GM18520 (cell line): ENCODE measurements at regions not wholly inside any gene's neighbourhood (a gene's known extent, or its start where the extent isn't known, plus 50 kb on each side); places are given as distances from the start of the nearest gene placed in this dataset.
"Not testable (repeated sequence)": the region's sequence is repeated elsewhere in the genome, so short reads cannot be mapped to it uniquely, and the experiment has no call there.

Experiments used
- ATAC-seq: cut with Tn5 transposase; IDR thresholded peaks from one replicate; pipeline ENCODE4 v1.9.1; 2021; ENCODE audit not compliant: unreplicated experiment

GRCh38 chr6:25176466-25176865, 102.7 kb upstream of the CARMIL1 start:
- no peak for ATAC-seq

GRCh38 chr6:25177500-25178028, 101.6 kb upstream of the CARMIL1 start:
- no peak for ATAC-seq

GRCh38 chr6:25178336-25179035, 100.7 kb upstream of the CARMIL1 start:
- no peak for ATAC-seq

- no peak for ATAC-seq
These were observed 100.0 kb upstream of the CARMIL1 start for GRCh38 chr6:25179051-25179778.

GRCh38 chr6:25180630-25181349, 98.4 kb upstream of the CARMIL1 start:
- no peak for ATAC-seq

- ATAC-seq = no peak
These were observed 97.8 kb upstream of the CARMIL1 start for GRCh38 chr6:25181350-25181724.

- ATAC-seq = no peak
These were observed 97.3 kb upstream of the CARMIL1 start for GRCh38 chr6:25181923-25182322.

- ATAC-seq = no peak
These were observed 92.3 kb upstream of the CARMIL1 start for GRCh38 chr6:25186919-25187318.

- no peak for ATAC-seq
These were observed 90.9 kb upstream of the CARMIL1 start for GRCh38 chr6:25188232-25188631.

- ATAC-seq = no peak
These were observed 86.3 kb upstream of the CARMIL1 start for GRCh38 chr6:25192590-25193459.

- no peak for ATAC-seq
These were observed 85.6 kb upstream of the CARMIL1 start for GRCh38 chr6:25193460-25194171.

- no peak for ATAC-seq
These were observed 84.9 kb upstream of the CARMIL1 start for GRCh38 chr6:25194172-25194678.

- no peak for ATAC-seq
These were observed 82.7 kb upstream of the CARMIL1 start for GRCh38 chr6:25196464-25196863.

- ATAC-seq = no peak
These were observed 82.1 kb upstream of the CARMIL1 start for GRCh38 chr6:25197111-25197510.

GRCh38 chr6:25199544-25199943, 79.6 kb upstream of the CARMIL1 start:
- ATAC-seq = no peak

- ATAC-seq = no peak
These were observed 76.7 kb upstream of the CARMIL1 start for GRCh38 chr6:25202504-25202903.

GRCh38 chr6:25205629-25206028, 73.5 kb upstream of the CARMIL1 start:
- ATAC-seq = no peak

GRCh38 chr6:25207453-25208155, 71.6 kb upstream of the CARMIL1 start:
- not testable (repeated sequence) for ATAC-seq

GRCh38 chr6:25215881-25216280, 63.3 kb upstream of the CARMIL1 start:
- no peak for ATAC-seq
